M059J (cell line): ENCODE measurements at regions not wholly inside any gene's neighbourhood (a gene's known extent, or its start where the extent isn't known, plus 50 kb on each side); places are given as distances from the start of the nearest gene placed in this dataset.

Experiments
- DNase-seq: peaks from one replicate; pipeline ENCODE4 v3.0.0-alpha.2; 2012; ENCODE audit warnings: low read depth

DNA sequence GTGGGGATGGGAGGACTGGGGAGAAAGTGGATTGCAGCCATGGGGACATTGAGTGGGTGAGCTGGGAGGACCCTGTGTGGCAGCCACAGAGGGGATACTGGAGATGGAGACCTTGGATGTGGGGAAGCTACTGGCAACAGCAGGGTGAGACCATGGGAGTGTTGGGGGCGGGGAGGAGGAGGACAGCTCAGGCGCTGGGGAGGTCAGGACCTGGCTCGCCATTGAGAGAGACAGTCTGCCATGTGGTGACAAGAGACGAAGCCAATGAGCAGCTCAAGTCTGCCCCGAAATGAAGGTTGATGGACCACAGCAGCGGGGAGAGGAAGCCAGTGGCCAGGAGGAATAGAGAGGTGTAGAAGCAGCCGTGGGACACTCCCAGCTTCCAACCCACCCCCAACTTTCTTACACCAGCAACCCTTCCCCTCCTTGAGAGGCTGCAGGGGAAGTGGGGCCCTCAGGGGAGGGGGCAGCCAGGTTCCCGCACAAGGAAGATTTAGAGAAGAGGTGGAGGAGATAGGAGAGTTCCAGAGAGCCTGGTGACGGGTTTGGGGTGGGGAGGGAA, 118.1 kb downstream of the ASB7 start:
- no peak for DNase-seq

DNA sequence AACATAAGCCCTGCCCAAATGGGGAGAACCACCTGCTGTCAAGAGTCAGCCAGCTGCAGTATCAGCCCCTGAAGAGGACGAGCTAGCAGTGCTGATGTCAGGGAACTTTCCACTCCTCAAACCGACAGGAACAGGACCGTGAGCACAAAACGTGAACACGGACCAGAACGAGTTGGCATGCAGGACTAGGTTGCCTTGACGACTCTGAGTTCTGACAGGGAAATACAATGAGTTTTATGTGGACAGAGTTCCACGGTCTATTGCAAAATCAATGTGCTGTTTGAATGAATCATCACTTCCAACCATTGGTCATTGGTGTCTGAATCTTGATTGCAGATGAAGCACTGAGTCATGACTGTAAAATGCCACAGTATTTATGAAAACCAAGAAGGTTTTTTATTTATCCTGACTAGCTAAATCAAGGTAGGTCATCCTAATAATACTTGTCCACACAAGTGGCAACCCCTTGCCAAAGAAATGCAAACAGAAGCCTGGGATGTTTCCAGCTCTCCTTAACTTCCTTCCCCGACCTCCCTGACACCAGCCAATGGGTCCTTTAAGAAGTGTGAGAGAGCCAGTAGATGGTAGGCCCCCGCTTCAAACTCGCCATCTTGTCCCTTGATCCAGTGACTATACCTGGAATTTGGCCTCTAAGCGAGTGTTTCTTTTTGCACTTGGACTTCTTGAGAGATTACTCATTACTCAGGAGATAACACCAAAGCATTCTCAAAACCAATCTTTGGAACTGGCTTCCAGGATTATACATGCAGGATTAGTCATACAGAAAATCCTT, 119.6 kb downstream of the ASB7 start:
- peak; percentile 100 for DNase-seq

DNA sequence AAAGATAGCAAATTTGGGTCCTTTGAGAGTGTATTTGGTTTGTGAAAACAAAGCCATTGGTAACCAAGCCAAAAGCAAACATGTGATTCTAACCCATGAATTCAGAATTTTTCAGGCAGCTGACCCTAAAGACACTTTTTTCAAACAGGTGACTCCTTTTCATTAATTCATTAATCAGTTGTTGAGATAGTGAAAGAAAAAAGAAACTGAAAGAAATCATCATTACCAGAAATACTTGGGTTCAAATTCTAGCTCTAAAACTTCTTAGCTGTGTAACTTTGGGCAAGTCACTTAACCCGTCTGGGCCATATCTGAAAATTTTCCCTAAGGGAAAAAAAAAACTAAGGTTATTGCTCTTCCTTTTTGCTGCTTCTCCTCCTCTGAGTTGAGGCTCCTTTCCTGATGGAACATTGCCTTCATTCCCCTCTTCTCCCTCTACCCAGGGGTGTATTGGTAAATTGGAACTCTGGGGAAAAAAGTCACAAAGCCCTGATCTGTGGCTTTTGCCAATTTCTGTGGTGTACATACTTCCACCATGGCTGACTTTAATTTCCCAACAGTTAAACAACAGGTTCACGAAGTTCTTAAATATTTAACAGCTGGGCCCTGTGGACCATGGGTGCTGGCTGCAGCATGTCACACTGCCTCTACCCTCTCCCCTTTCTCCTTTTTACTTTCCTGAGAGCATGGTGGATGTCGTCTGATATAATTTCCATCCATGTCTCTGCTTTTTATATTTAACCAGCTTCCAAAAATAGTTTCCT, 120.3 kb downstream of the ASB7 start:
- no peak for DNase-seq

DNA sequence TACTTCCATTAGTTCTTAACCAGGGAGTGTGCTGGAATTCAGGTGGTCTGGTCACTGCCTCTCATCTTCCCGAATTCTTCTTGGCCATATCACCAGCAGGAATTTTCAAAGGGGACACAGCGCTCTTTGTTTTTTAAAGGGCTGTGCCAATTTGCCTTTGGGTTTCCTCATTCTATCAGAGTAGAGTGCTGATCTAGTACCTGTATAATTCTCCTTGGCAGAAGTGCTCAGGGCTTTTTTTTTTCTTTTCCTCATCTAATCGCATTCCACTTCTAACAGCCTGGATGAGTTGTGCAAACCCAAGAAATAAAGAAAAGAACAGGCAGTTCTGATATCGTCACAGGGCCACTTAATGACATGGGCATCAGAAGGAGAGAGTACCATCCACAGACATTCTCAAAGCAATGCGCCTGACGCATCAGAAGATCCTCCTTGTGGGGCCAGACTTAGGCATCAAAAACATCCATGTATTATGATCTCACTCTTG, 121.0 kb downstream of the ASB7 start:
- DNase-seq: no peak

DNA sequence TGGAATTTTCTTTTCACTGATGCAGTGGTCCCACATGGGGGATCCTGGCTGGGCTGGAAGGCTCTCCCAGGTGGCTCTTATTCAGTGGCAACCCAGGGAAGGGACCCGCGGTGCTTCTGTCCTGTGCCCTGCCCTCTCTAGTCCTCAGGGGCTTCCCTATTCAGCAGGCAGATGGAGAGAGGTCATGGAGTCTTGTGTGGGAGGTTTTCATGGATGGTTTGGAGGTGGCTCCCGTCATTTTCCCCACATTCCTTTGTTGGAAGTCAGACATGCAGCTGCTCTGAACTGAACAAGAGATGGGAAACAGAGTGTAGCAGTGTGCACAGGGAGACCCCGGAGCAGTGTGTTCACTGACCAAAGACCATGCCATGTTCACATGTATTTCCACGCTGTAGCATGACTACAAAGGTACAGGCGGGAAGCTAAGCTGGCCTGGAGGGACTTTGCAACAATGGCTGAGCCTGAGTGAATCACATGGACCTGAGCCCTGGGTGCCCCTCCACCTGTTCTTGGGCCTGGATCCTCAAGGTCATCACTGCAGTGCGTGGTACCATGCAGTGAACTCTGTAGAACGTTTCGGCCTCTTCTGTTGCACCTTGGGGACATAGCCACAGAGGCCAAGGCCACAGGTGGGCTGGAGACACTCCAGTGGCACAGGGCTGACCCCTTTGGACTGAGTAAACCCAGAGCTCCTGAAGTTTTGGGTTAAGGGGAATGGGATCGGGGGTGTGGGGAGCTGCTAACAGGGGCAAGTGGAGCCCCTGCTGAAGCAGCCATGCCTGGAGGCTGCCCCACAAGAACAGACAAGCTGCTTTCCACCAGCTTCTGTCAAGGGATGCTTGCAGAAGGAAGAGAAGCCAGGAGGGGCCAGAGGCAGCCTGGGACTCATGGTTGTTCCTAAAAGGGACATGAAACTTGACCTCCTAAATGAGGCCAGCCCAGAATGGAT, 123.0 kb downstream of the ASB7 start:
- peak; percentile 82 for DNase-seq

DNA sequence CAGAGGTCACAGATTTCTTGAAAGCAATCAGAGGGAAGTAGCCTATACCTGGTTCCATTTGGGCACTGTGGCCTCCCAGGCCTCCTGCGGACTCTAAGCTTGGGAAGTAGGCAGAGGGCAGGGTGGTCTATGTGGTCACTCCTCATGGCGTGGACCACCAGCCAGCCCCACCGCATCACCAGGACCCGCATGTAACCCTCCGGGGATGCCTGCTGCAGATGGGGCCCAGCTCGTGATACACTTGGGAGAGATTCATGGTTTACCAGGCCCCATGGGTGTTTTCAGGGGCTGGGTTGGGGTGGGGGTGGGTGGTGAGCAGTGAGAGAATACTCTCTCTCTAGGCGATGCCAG, 123.7 kb downstream of the ASB7 start:
- DNase-seq: no peak

DNA sequence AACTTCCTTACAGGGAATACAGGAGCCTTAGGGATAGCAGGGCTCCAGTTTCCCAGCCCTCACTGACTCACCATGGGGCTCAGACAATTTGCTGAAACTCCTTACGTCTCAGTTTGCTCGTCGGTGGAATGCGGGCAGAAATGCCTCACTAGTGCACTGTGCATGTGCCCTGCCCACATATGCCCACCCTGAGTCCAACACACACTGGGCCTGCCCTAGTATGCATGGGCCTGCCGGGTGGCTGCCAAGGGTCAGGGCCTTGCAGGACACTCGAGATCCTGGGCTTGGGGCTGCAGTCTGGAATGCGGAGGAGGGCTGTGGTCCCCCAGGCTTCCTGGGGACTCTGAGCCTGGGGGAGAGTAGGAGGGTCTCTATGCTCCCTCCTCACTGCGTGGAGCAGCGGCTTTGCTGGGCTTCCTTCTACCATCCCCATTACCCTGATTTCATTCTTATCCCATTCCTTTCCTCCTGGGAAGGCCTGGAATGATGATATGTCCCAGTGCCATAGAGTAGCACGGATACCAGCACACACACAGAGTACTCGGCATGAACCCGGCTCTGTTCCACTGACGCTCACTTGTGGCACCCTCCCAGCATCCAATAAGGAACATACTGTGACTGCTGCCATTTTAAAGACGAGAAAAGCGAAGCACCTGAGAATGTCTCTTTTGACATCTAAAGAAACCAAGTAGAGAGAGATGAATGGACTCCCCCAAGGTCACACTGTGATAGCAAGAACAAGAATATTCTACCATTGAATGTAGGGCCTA, 124.2 kb downstream of the ASB7 start:
- peak; percentile 69 for DNase-seq

DNA sequence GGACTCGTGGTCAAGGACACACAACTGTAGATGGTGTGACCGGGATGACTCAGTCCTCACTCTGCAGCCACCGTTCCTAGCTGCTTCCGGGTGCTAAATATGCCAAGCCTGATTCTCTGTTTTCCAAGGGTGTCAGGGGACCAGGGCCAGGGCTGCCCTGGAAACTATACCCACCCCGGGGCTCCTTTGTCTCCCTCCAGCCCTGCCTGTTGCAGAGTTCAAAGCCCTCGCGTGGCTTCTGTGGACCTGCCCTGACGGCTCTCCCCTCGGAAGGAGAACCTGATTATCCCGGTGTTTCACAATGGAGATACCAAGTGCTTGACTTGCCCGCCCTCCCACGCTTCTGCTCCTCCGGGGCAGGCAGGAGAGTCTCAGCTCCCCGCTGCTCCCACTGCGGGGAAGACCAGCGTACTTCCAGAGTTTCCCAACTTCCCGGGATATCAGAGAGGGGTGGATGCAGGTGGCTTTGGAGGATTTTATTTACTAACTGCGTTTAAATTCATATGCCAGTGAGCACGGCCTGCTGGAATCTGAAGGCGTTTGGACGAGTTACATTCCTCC, 125.0 kb downstream of the ASB7 start:
- DNase-seq: no peak

DNA sequence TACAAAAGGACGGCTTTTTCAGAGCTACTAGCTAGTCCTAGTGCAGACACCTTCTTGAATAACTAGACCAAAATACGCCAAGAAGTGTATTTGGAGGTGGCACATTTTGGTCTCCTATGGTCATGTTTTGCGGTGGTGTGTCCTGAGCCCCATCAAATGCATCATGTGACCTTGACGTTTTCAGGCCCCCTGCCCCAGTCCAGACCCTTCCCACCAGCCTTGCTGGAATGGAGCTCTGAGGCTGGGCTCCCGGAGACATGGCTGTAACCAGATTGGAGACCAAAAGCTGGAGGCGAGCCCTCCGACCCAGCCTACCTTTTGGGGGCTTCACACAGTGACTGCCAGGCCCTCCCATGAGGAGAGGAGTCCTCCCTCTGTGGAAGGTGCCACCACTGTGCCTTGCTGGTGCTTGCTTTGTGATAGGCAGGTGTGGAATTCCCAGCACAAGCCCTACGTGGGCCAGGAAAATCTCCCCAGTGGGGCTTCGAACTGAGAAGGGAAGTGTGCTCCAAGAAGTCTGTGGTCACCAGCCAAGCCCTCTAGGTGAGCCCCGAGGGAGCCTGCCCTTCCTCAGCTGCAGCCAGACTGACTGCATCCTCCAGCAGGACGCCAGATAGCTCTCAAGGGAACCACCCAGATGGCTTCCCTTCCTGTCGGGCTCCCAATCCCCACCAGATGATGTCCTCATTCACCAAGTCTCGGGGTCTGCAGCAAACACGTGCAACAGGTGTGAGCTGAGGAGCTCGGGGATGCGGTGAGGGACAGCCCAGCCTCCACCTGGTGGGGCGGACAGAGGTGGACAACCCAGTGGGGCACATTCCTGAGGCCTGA, 126.2 kb downstream of the ASB7 start:
- no peak for DNase-seq

DNA sequence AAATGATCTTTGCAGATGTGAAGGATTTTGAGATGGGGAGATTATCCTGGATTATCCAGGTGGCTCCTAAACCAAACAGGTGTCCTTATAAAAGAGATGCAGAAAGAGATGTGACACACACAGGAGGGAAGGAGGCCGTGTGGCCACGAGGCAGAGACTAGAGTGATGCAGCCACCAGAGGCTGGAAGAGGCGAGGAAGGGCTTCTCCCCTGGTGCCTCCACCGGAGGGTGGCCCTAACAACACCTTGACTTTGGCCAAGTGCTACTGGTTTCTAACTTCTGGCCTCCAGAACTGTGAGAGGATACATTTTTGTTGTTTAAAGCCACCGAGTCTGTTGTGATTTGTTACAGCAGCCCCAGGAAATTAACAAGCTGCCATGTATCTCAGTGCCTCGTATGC, 127.1 kb downstream of the ASB7 start:
- no peak for DNase-seq

DNA sequence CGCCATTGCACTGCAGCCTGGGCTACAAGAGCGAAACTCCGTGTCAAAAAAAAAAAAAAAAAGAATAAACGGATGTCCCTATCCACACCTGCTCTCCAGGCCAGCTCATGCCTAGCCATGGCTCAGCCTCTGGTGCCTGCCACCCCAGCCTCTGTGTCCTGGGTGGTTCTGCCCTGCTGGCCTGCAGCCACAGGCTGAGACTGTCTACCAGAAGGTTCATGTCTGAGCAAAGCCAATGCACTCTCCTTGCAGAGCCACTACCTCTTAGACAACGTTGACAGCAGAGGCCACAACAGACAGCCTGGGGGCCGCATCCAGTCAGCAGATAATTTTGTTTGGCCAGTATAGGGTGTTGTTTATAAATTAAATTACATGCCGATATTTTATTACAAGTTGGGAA, 127.7 kb downstream of the ASB7 start:
- no peak for DNase-seq

DNA sequence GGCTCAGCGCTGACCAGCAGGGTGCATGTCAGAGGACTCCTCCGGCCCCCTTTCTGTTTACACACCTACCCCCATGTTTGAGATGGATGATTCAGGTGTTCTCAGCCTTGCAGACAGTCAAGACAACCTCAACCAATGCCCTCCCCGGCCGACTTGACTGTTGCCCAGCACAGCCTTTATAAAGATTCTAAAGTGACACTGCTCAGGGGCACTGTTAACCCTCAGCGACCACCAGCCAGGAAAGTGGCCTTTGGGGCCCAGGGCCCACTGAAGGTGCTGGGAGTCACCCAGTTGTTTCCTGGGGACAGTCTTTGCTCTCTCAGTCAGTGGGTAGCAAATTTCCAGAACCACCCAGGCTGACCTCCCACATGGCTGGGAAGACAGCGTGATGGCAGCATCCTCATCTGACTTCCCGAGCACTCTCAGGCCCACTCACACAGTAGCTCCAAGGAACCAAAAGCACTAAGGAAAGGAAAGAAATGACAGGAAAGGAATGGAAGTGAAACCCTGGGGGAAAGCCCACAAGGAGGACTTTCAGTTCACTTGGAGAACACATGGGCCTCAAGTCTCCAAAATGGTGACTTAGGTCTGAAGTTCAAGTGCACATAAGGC, 128.4 kb downstream of the ASB7 start:
- no peak for DNase-seq

DNA sequence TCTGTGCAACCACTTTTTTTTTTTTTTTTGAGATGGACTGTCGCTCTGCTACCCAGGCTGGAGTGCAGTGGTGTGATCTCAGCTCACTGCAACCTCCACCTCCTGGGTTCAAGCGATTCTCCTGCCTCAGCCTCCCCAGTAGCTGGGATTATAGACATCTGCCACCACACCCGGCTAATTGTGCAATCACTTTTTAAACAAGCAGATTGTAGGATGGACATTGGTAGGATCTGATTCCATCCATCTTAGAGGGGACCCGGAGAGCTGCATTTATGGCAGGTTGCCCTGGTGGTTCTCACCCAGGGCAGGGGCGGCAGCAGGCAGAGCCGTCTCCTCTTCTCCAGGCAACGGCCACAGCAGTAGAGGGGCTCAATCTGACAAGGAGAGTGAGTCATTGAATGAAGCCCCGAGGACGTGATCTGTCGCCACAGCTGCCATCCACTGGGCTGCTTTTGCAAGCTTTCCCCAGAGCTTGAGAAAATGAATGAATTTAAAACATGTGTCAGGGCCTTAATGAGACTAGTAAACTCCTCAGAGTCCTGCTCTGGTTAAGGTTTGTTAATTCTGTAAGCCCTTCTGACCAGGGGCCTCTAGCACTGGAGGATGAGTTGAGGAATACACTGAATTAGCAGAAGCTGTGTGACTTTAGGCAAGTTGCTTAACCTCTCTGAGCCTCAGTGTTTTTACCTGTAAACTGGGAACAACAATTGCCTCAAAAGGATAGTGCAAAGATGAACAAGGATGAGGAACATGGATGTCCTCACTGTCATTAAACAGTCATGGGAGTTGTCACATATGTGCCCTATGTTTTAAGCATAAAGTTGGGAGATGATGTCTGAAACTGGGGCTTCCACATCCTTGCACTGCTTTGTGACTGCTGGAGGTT, 129.1 kb downstream of the ASB7 start:
- DNase-seq: peak; percentile 71

DNA sequence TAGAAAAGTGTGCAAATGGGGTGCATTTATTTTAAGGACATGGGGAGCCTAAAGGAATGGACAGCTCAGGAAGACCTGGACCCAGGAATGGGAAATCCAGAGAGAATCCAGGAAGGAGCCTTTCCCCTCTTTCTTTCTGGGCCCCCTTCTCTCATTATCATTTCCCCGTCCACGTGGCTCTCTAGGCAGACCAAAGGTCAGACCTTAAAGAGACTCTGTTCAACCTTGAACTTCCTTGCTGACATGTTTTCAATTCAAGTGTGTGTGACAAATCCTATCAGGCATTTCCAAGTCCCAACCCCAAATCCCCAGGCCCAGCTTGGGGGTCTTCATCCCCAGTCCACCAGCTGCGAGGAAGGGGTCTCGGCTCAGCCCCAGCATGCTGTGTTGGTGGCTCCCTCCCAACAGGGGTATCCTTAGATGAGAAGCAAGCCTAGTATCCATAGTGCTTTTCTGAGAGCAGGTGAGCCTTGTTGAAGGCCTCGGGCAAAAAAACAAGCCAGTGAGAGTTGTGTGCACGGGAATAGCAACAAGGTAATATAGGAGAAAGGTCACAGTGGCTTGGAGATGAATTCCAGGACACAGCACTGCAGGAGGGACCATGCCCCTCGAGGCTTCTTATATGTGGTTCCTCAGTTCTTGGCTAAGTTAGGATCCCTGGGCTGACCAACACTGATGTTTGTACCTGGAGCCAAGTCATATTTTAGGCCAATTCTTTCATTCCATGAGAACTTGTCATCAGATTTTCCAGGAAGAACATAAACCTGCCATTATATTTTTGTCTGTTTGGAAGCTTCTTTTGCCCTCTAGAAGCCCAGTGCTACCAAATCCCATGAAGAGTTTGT, 130.0 kb downstream of the ASB7 start:
- DNase-seq: peak; percentile 91

DNA sequence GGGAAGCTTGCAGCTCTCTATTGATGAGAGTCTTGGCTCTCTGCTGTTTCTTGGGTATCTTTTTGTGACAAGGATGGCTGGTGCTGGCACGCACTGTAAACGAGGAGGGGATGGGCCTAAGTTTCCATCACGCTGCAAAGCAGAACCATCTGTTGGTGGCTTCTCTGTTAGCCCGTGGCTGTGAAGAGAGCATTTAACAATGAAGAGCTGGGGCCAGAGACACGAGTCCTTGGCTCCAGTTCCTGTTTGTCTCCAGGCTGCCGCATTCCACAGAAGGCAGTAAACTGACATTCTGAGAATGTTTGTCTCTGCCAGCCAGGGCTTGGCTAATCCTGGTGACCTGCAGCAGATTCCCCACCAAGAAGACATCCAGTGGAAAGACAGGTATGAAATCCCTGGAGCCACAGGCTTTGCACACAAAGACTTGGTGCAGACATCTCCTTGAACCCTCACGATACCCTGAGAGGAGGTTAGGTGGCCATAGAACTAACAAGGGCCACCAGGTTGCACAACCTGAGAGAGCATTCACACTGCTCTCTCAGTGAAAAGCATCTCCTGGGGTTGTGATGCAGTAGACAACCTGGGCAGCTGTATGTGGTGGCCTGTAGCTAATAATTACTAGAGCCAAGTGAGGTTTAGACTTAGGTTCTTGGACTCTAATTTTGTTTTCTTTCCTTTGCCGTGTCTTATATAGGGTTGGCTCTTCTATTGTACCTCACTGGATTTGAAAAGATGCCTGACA, 130.9 kb downstream of the ASB7 start:
- peak; percentile 93 for DNase-seq

DNA sequence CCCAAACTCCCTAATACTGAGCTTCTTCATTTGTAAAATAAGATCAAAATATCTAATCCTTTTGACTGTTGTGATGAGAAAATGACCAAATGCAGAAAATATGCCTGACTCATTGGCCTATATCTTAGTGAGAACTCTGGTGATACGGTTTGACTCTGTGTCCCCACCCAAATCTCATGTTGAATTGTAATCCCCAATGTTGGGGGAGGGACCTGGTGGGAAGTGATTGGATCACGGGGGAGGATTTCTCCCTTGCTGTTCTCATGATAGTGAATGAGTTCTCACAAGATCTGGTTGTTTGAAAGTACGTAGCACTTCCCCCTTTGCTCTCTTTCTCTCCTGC, 131.4 kb downstream of the ASB7 start:
- peak; percentile 71 for DNase-seq

DNA sequence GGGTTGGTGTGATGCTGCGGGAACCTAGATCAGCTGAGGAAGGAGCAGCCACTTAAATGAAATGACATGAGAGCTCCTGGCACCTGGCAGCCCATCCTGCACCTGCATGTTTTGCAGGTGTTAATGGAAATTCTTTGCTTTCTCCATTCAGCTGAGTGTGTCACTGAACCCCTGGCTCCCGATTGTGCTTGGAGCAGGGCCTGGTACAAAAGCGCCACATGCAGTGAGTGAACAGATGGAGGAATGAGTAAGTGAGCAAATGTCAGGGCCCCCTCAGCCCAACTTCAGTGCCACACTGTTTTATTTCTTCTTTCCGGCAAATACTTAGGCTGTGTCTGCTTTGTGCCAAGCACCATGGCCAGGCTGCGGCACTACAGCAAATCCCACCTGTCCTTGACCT, 132.2 kb downstream of the ASB7 start:
- DNase-seq: no peak
